ENCODE measurements at regions not wholly inside any gene's neighbourhood (a gene's known extent, or its start where the extent isn't known, plus 50 kb on each side); places are given as distances from the start of the nearest gene placed in this dataset.

- DNase-seq, result no peak
- no peaks in the 10 kb centered on the region for H3K9me2 ChIP-seq (ENCODE audit: insufficient read depth)
- no peaks in the 10 kb centered on the region for H3K4me1 ChIP-seq (replicated peaks; ENCODE audit: insufficient read depth)
- H3K4me3 ChIP-seq, result no peak overlapping the region
- H2AFZ ChIP-seq, result no peak overlapping the region
- no peaks in the 10 kb centered on the region for H3F3A ChIP-seq (ENCODE audit: insufficient read depth, low read depth)
- peaks cover 72% of the 10 kb centered on the region for H3K27me3 ChIP-seq (ENCODE audit: insufficient read depth, low read depth)
- H3K79me2 ChIP-seq (ENCODE audit: low read depth), result no peaks in the 10 kb centered on the region
- ChIA-PET POLR2A (ENCODE audit: unreplicated experiment) (no interaction called here), CTCF (no interaction called here)
- H3K27ac ChIP-seq, result no peak overlapping the region
- TF ChIP-seq, protein P1, sequence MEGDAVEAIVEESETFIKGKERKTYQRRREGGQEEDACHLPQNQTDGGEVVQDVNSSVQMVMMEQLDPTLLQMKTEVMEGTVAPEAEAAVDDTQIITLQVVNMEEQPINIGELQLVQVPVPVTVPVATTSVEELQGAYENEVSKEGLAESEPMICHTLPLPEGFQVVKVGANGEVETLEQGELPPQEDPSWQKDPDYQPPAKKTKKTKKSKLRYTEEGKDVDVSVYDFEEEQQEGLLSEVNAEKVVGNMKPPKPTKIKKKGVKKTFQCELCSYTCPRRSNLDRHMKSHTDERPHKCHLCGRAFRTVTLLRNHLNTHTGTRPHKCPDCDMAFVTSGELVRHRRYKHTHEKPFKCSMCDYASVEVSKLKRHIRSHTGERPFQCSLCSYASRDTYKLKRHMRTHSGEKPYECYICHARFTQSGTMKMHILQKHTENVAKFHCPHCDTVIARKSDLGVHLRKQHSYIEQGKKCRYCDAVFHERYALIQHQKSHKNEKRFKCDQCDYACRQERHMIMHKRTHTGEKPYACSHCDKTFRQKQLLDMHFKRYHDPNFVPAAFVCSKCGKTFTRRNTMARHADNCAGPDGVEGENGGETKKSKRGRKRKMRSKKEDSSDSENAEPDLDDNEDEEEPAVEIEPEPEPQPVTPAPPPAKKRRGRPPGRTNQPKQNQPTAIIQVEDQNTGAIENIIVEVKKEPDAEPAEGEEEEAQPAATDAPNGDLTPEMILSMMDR (conservative IDR thresholded peaks at IDR 0.05), result no peak
- TF ChIP-seq EZH2 (IDR thresholded peaks at IDR 0.05; ENCODE audit: low read depth), result no peak
- H3K9me3 ChIP-seq (ENCODE audit: insufficient read depth, low read depth), result no peaks in the 10 kb centered on the region
- no peaks in the 10 kb centered on the region for H4K20me1 ChIP-seq (ENCODE audit: insufficient read depth)
- intact Hi-C loops (cut with micrococcal nuclease; ENCODE audit: unreplicated experiment), result loop anchor here (10.0 kb wide), 1 partner anchor 166 kb away; no protein-coding TSS in a partner anchor
- H3K4me2 ChIP-seq, result no peak overlapping the region
- BruUV-seq (replicated peaks), result no TSS peak
- H3K36me3 ChIP-seq (ENCODE audit: low read depth), result no peaks in the 10 kb centered on the region
Measured at GRCh38 chr10:43748560-43748959, 99.9 kb upstream of the ZNF32 start.

DNA sequence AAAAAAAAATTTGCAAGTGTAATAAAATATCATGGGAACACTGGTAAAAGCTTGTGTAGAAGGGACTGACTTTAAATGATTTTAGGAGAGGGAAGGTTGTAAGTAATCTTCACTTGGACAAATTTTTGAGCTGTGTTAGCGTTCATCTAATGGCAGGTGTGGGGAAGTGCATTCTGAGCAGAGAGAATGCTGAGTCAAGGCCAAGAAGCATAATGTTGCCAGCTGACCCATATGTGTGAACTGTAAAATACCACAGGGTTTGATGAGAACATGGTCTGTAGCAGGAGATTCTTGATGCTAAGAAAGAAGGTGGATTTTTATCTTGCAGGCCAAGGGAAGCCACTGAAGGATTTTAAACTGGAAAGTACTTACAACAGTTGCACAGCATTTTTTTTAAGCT lies 98.2 kb upstream of the ZNF32 start:
- POLR2A ChIA-PET (ENCODE audit: unreplicated experiment), result no interaction called here
- intact Hi-C loops (cut with micrococcal nuclease; ENCODE audit: unreplicated experiment), result loop anchor here (10.0 kb wide), 1 partner anchor 168 kb away; no protein-coding TSS in a partner anchor
- no peak overlapping the region for H3K4me3 ChIP-seq
- H3K4me1 ChIP-seq (replicated peaks; ENCODE audit: insufficient read depth), result no peaks in the 10 kb centered on the region
- H4K20me1 ChIP-seq (ENCODE audit: insufficient read depth), result no peaks in the 10 kb centered on the region
- no peaks in the 10 kb centered on the region for H3K9me2 ChIP-seq (ENCODE audit: insufficient read depth)
- no peaks in the 10 kb centered on the region for H3K9me3 ChIP-seq (ENCODE audit: insufficient read depth, low read depth)
- H2AFZ ChIP-seq, result no peak overlapping the region
- no peak for DNase-seq
- no peaks in the 10 kb centered on the region for H3K79me2 ChIP-seq (ENCODE audit: low read depth)
- H3K27ac ChIP-seq, result no peak overlapping the region
- no peaks in the 10 kb centered on the region for H3K36me3 ChIP-seq (ENCODE audit: low read depth)
- CTCF ChIA-PET, result no interaction called here
- no peak for TF ChIP-seq EZH2 (IDR thresholded peaks at IDR 0.05; ENCODE audit: low read depth)
- TF ChIP-seq, protein P1 (conservative IDR thresholded peaks at IDR 0.05), result no peak
- H3F3A ChIP-seq (ENCODE audit: insufficient read depth, low read depth), result no peaks in the 10 kb centered on the region
- no TSS peak for BruUV-seq (replicated peaks)
- no peak overlapping the region for H3K4me2 ChIP-seq
- peaks cover 72% of the 10 kb centered on the region for H3K27me3 ChIP-seq (ENCODE audit: insufficient read depth, low read depth)

DNA sequence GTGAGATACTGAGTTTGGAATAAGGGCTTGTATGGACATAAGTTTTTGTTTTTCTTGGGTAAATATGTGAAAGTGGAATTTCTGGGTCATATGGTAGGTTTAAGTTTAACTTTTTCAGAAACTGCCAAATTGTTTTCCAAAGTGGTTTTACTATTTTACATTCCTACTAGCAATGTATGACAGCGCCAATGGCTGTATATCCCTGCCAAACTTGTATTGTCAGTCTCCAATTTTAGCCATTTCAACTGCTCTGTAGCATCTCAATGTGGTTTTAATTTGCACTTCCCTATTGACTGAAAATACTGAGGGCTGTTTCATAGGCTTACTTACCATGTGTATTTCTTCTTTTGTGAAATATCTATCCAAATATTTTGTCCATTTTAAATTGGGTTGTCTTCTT lies 90.5 kb upstream of the ZNF32 start:
- ChIA-PET CTCF (no interaction called here), POLR2A (ENCODE audit: unreplicated experiment) (no interaction called here)
- Histone ChIP-seq H3K9me2 (ENCODE audit: insufficient read depth) (no peaks in the 10 kb centered on the region; the same call in 1 of the 2 replicates), H3K4me3 (no peak overlapping the region), H3K36me3 (ENCODE audit: low read depth) (no peaks in the 10 kb centered on the region), H3K27me3 (ENCODE audit: insufficient read depth, low read depth) (peaks cover 62% of the 10 kb centered on the region), H4K20me1 (ENCODE audit: insufficient read depth) (no peaks in the 10 kb centered on the region), H3K9me3 (ENCODE audit: insufficient read depth, low read depth) (no peaks in the 10 kb centered on the region), H3K4me1 (replicated peaks; ENCODE audit: insufficient read depth) (no peaks in the 10 kb centered on the region), H3K79me2 (ENCODE audit: low read depth) (no peaks in the 10 kb centered on the region), H2AFZ (no peak overlapping the region), H3K4me2 (no peak overlapping the region), H3F3A (ENCODE audit: insufficient read depth, low read depth) (no peaks in the 10 kb centered on the region), H3K27ac (no peak overlapping the region)
- BruUV-seq (replicated peaks), result no TSS peak
- intact Hi-C loops (cut with micrococcal nuclease; ENCODE audit: unreplicated experiment), result no loop called here
- TF ChIP-seq, protein P1 (conservative IDR thresholded peaks at IDR 0.05), result no peak
- no peak for TF ChIP-seq EZH2 (IDR thresholded peaks at IDR 0.05; ENCODE audit: low read depth)
- no peak for DNase-seq

All from PC-9 (cell line).